Activated T-helper 17 cell treated with anti-CD3 and anti-CD28 coated beads, Interleukin-2, amount 50 U/mL, for 72 hours (primary cell): ENCODE measurements at regions not wholly inside any gene's neighbourhood (a gene's known extent, or its start where the extent isn't known, plus 50 kb on each side); places are given as distances from the start of the nearest gene placed in this dataset.
"Not testable (repeated sequence)": the region's sequence is repeated elsewhere in the genome, so short reads cannot be mapped to it uniquely, and the experiment has no call there.

Source experiments
- ATAC-seq: fragments of 150-1000 bp; cut with Tn5 transposase; replicated peaks from 2 replicates; pipeline ENCODE4 v1.10.0; 2021; ENCODE audit warnings: mild to moderate bottlenecking, moderate library complexity
- H3K27ac Mint-ChIP-seq: one replicate; pipeline ENCODE4 v1.8.0; 2022; ENCODE audit warnings: mixed read lengths
- H3K27me3 Mint-ChIP-seq: one replicate; pipeline ENCODE4 v1.8.0; 2022; ENCODE audit warnings: mixed read lengths
- H3K36me3 Mint-ChIP-seq: one replicate; pipeline ENCODE4 v1.8.0; 2022; ENCODE audit warnings: low read depth, mild to moderate bottlenecking, mixed read lengths
- H3K4me1 Mint-ChIP-seq: one replicate; pipeline ENCODE4 v1.8.0; 2022; ENCODE audit warnings: mixed read lengths
- H3K4me3 Mint-ChIP-seq: one replicate; pipeline ENCODE4 v1.8.0; 2022; ENCODE audit warnings: mild to moderate bottlenecking, mixed read lengths
- H3K9me3 Mint-ChIP-seq: one replicate; pipeline ENCODE4 v1.8.0; 2022; ENCODE audit warnings: mixed read lengths

GRCh38 chr18:66979009-66979408, 375.1 kb upstream of the CDH19 start:
- Mint-ChIP-seq H3K36me3 (no peaks in the 10 kb centered on the region), H3K4me3 (no peak overlapping the region), H3K27ac (no peak overlapping the region), H3K27me3 (no peaks in the 10 kb centered on the region), H3K9me3 (peaks cover 6% of the 10 kb centered on the region), H3K4me1 (no peaks in the 10 kb centered on the region)
- no peak for ATAC-seq

- H3K27me3 Mint-ChIP-seq, result no peaks in the 10 kb centered on the region
These were observed 368.8 kb upstream of the CDH19 start for GRCh38 chr18:66972681-66973080.

GRCh38 chr18:66971960-66972359, 368.1 kb upstream of the CDH19 start:
- H3K27ac Mint-ChIP-seq, result no peak overlapping the region

More at GRCh38 chr18:66972681-66973080, 368.8 kb upstream of the CDH19 start:
- H3K27ac Mint-ChIP-seq, result no peak overlapping the region
- H3K4me3 Mint-ChIP-seq, result no peak overlapping the region
- H3K4me1 Mint-ChIP-seq, result no peaks in the 10 kb centered on the region
- H3K9me3 Mint-ChIP-seq, result peaks cover 6% of the 10 kb centered on the region
- ATAC-seq, result no peak
- no peaks in the 10 kb centered on the region for H3K36me3 Mint-ChIP-seq

GRCh38 chr18:66966171-66966570, 362.3 kb upstream of the CDH19 start:
- no peak overlapping the region for H3K27ac Mint-ChIP-seq
- no peaks in the 10 kb centered on the region for H3K36me3 Mint-ChIP-seq
- H3K4me3 Mint-ChIP-seq, result no peak overlapping the region
- no peaks in the 10 kb centered on the region for H3K4me1 Mint-ChIP-seq
- no peak for ATAC-seq
- H3K27me3 Mint-ChIP-seq, result no peaks in the 10 kb centered on the region
- no peaks in the 10 kb centered on the region for H3K9me3 Mint-ChIP-seq

More at GRCh38 chr18:66971960-66972359, 368.1 kb upstream of the CDH19 start:
- Mint-ChIP-seq H3K4me3 (no peak overlapping the region), H3K4me1 (no peaks in the 10 kb centered on the region), H3K27me3 (no peaks in the 10 kb centered on the region), H3K9me3 (peaks cover 3% of the 10 kb centered on the region), H3K36me3 (no peaks in the 10 kb centered on the region)
- no peak for ATAC-seq

- Mint-ChIP-seq H3K4me3 (no peak overlapping the region), H3K36me3 (no peaks in the 10 kb centered on the region)
- no peak for ATAC-seq
These were observed 354.4 kb upstream of the CDH19 start for GRCh38 chr18:66958309-66958708.

GRCh38 chr18:66951750-66952149, 347.9 kb upstream of the CDH19 start:
- H3K9me3 Mint-ChIP-seq, result peaks cover 8% of the 10 kb centered on the region
- no peak overlapping the region for H3K4me3 Mint-ChIP-seq
- H3K27me3 Mint-ChIP-seq, result no peaks in the 10 kb centered on the region
- no peaks in the 10 kb centered on the region for H3K4me1 Mint-ChIP-seq
- no peak for ATAC-seq
- H3K27ac Mint-ChIP-seq, result no peak overlapping the region
- H3K36me3 Mint-ChIP-seq, result no peaks in the 10 kb centered on the region

More at GRCh38 chr18:66958309-66958708, 354.4 kb upstream of the CDH19 start:
- no peak overlapping the region for H3K27ac Mint-ChIP-seq
- H3K4me1 Mint-ChIP-seq, result no peaks in the 10 kb centered on the region
- no peaks in the 10 kb centered on the region for H3K9me3 Mint-ChIP-seq
- H3K27me3 Mint-ChIP-seq, result no peaks in the 10 kb centered on the region

- Mint-ChIP-seq H3K36me3 (no peaks in the 10 kb centered on the region), H3K27ac (no peak overlapping the region), H3K27me3 (no peaks in the 10 kb centered on the region), H3K4me3 (no peak overlapping the region), H3K9me3 (peaks cover 12% of the 10 kb centered on the region), H3K4me1 (no peaks in the 10 kb centered on the region)
- ATAC-seq, result no peak
These were observed 345.5 kb upstream of the CDH19 start for GRCh38 chr18:66949419-66949818.

GRCh38 chr18:66937546-66937945, 333.7 kb upstream of the CDH19 start:
- Mint-ChIP-seq H3K27me3 (no peaks in the 10 kb centered on the region), H3K9me3 (no peaks in the 10 kb centered on the region), H3K4me1 (no peaks in the 10 kb centered on the region), H3K36me3 (no peaks in the 10 kb centered on the region), H3K27ac (no peak overlapping the region), H3K4me3 (no peak overlapping the region)
- ATAC-seq, result no peak

- no peak for ATAC-seq
- Mint-ChIP-seq H3K4me3 (no peak overlapping the region), H3K9me3 (peaks cover 5% of the 10 kb centered on the region), H3K4me1 (no peaks in the 10 kb centered on the region), H3K27me3 (no peaks in the 10 kb centered on the region), H3K36me3 (no peaks in the 10 kb centered on the region), H3K27ac (no peak overlapping the region)
These were observed 327.1 kb upstream of the CDH19 start for GRCh38 chr18:66931010-66931409.

- no peaks in the 10 kb centered on the region for H3K27me3 Mint-ChIP-seq
- no peaks in the 10 kb centered on the region for H3K9me3 Mint-ChIP-seq
- no peak for ATAC-seq
- H3K4me1 Mint-ChIP-seq, result no peaks in the 10 kb centered on the region
- H3K36me3 Mint-ChIP-seq, result no peaks in the 10 kb centered on the region
- H3K4me3 Mint-ChIP-seq, result no peak overlapping the region
- no peak overlapping the region for H3K27ac Mint-ChIP-seq
These were observed 312.9 kb upstream of the CDH19 start for GRCh38 chr18:66916834-66917233.

GRCh38 chr18:66900837-66901236, 296.9 kb upstream of the CDH19 start:
- no peaks in the 10 kb centered on the region for H3K27me3 Mint-ChIP-seq
- no peak overlapping the region for H3K27ac Mint-ChIP-seq
- H3K36me3 Mint-ChIP-seq, result no peaks in the 10 kb centered on the region
- no peaks in the 10 kb centered on the region for H3K4me1 Mint-ChIP-seq
- no peak overlapping the region for H3K4me3 Mint-ChIP-seq
- peaks cover 4% of the 10 kb centered on the region for H3K9me3 Mint-ChIP-seq
- no peak for ATAC-seq

- Mint-ChIP-seq H3K4me1 (no peaks in the 10 kb centered on the region), H3K27ac (no peak overlapping the region), H3K36me3 (no peaks in the 10 kb centered on the region), H3K4me3 (no peak overlapping the region), H3K27me3 (no peaks in the 10 kb centered on the region), H3K9me3 (peaks cover 4% of the 10 kb centered on the region)
- no peak for ATAC-seq
These were observed 291.7 kb upstream of the CDH19 start for GRCh38 chr18:66895631-66896030.

- no peaks in the 10 kb centered on the region for H3K9me3 Mint-ChIP-seq
- no peak overlapping the region for H3K27ac Mint-ChIP-seq
- ATAC-seq, result no peak
- H3K36me3 Mint-ChIP-seq, result no peaks in the 10 kb centered on the region
- H3K4me1 Mint-ChIP-seq, result no peaks in the 10 kb centered on the region
- no peak overlapping the region for H3K4me3 Mint-ChIP-seq
- no peaks in the 10 kb centered on the region for H3K27me3 Mint-ChIP-seq
These were observed 291.0 kb upstream of the CDH19 start for GRCh38 chr18:66894851-66895250.

- H3K27me3 Mint-ChIP-seq, H3K36me3 Mint-ChIP-seq, H3K27ac Mint-ChIP-seq, H3K9me3 Mint-ChIP-seq, ATAC-seq, H3K4me3 Mint-ChIP-seq, H3K4me1 Mint-ChIP-seq: not testable (repeated sequence)
These were observed 288.5 kb upstream of the CDH19 start for GRCh38 chr18:66892388-66892787.

GRCh38 chr18:66874812-66875474, 271.1 kb upstream of the CDH19 start:
- Mint-ChIP-seq H3K4me3 (no peak overlapping the region), H3K4me1 (no peaks in the 10 kb centered on the region), H3K27me3 (no peaks in the 10 kb centered on the region), H3K9me3 (no peaks in the 10 kb centered on the region), H3K27ac (no peak overlapping the region), H3K36me3 (no peaks in the 10 kb centered on the region)
- ATAC-seq, result no peak

- Mint-ChIP-seq H3K27ac (no peak overlapping the region), H3K4me3 (no peak overlapping the region), H3K27me3 (no peaks in the 10 kb centered on the region), H3K9me3 (no peaks in the 10 kb centered on the region), H3K36me3 (no peaks in the 10 kb centered on the region), H3K4me1 (no peaks in the 10 kb centered on the region)
- ATAC-seq, result no peak
These were observed 270.5 kb upstream of the CDH19 start for GRCh38 chr18:66874375-66874774.
